ENCODE measurements at regions not wholly inside any gene's neighbourhood (a gene's known extent, or its start where the extent isn't known, plus 50 kb on each side); places are given as distances from the start of the nearest gene placed in this dataset.

- ATAC-seq (no peak), DNase-seq (no peak)
- Histone ChIP-seq H3K4me1 (ENCODE audit: control insufficient read depth, insufficient read depth, low read length) (no peaks in the 10 kb centered on the region), H3K27me3 (ENCODE audit: control insufficient read depth, insufficient read depth, low read length) (no peaks in the 10 kb centered on the region), H3K36me3 (ENCODE audit: control insufficient read depth, insufficient read depth, low read length) (no peaks in the 10 kb centered on the region), H3K9me3 (ENCODE audit: control insufficient read depth, insufficient read depth, low read length) (no peaks in the 10 kb centered on the region), H3K4me3 (ENCODE audit: low read length) (no peak overlapping the region), H3K27ac (ENCODE audit: low read length) (no peak overlapping the region)
- no peak for TF ChIP-seq CTCF (IDR thresholded peaks at IDR 0.05)
- no peaks in the 10 kb centered on the region for H3K9me3 Mint-ChIP-seq
- peaks cover 0 to 5% of the 10 kb centered on the region in 2 donors for H3K4me1 Mint-ChIP-seq
- intact Hi-C loops (cut with micrococcal nuclease) = no loop called here
- H3K27me3 Mint-ChIP-seq (ENCODE audit: low read depth in 2 of 2) = no peaks in the 10 kb centered on the region
- no peaks in the 10 kb centered on the region for H3K36me3 Mint-ChIP-seq
- H3K4me3 Mint-ChIP-seq = no peak overlapping the region
- no peak overlapping the region for H3K27ac Mint-ChIP-seq
- WGBS (ENCODE audit: insufficient coverage) = 64% methylated on average over 4 of the region's 4 CpGs
Observed at GRCh38 chr13:107202371-107203023, 634.6 kb upstream of the ARGLU1 start.

- Histone ChIP-seq H3K27ac (ENCODE audit: low read length) (no peak overlapping the region), H3K27me3 (ENCODE audit: control insufficient read depth, insufficient read depth, low read length) (no peaks in the 10 kb centered on the region), H3K4me1 (ENCODE audit: control insufficient read depth, insufficient read depth, low read length) (no peaks in the 10 kb centered on the region), H3K36me3 (ENCODE audit: control insufficient read depth, insufficient read depth, low read length) (no peaks in the 10 kb centered on the region), H3K9me3 (ENCODE audit: control insufficient read depth, insufficient read depth, low read length) (no peaks in the 10 kb centered on the region), H3K4me3 (ENCODE audit: low read length) (no peak overlapping the region)
- DNase-seq = no peak
- no peak overlapping the region for H3K27ac Mint-ChIP-seq
- no peak for ATAC-seq
- no peaks in the 10 kb centered on the region for H3K36me3 Mint-ChIP-seq
- WGBS (ENCODE audit: insufficient coverage) = 94% methylated on average over 6 of the region's 6 CpGs
- TF ChIP-seq CTCF (IDR thresholded peaks at IDR 0.05) = no peak
- H3K4me1 Mint-ChIP-seq = peaks cover 0 to 5% of the 10 kb centered on the region in 2 donors
- intact Hi-C loops (cut with micrococcal nuclease) = no loop called here
- H3K27me3 Mint-ChIP-seq (ENCODE audit: low read depth in 2 of 2) = no peaks in the 10 kb centered on the region
- H3K9me3 Mint-ChIP-seq = peaks cover 3 to 7% of the 10 kb centered on the region in 2 donors
- H3K4me3 Mint-ChIP-seq = no peak overlapping the region
Observed at GRCh38 chr13:107200491-107200890, 632.6 kb upstream of the ARGLU1 start.

- no peaks in the 10 kb centered on the region for H3K36me3 Mint-ChIP-seq
- no peak overlapping the region for H3K4me3 Mint-ChIP-seq
- WGBS (ENCODE audit: insufficient coverage) = 83% methylated on average over 7 of the region's 7 CpGs
- no peak for TF ChIP-seq CTCF (IDR thresholded peaks at IDR 0.05)
- H3K27me3 Mint-ChIP-seq (ENCODE audit: low read depth in 2 of 2) = no peaks in the 10 kb centered on the region
- Histone ChIP-seq H3K9me3 (ENCODE audit: control insufficient read depth, insufficient read depth, low read length) (no peaks in the 10 kb centered on the region), H3K27ac (ENCODE audit: low read length) (no peak overlapping the region), H3K4me3 (ENCODE audit: low read length) (no peak overlapping the region), H3K36me3 (ENCODE audit: control insufficient read depth, insufficient read depth, low read length) (no peaks in the 10 kb centered on the region), H3K4me1 (ENCODE audit: control insufficient read depth, insufficient read depth, low read length) (no peaks in the 10 kb centered on the region), H3K27me3 (ENCODE audit: control insufficient read depth, insufficient read depth, low read length) (no peaks in the 10 kb centered on the region)
- peaks cover 8 to 9% of the 10 kb centered on the region in 2 donors for H3K9me3 Mint-ChIP-seq
- no peaks in the 10 kb centered on the region for H3K4me1 Mint-ChIP-seq
- no peak overlapping the region for H3K27ac Mint-ChIP-seq
- DNase-seq (no peak), ATAC-seq (no peak)
- intact Hi-C loops (cut with micrococcal nuclease) = no loop called here
Observed at GRCh38 chr13:107192289-107192688, 624.4 kb upstream of the ARGLU1 start.

- Mint-ChIP-seq H3K36me3 (no peaks in the 10 kb centered on the region), H3K27me3 (ENCODE audit: low read depth in 2 of 2) (no peaks in the 10 kb centered on the region), H3K27ac (no peak overlapping the region), H3K4me1 (no peaks in the 10 kb centered on the region), H3K9me3 (peaks cover 9% of the 10 kb centered on the region in 2 donors), H3K4me3 (no peak overlapping the region)
- TF ChIP-seq CTCF (IDR thresholded peaks at IDR 0.05) = no peak
- H3K4me3 ChIP-seq (ENCODE audit: low read length) = no peak overlapping the region
- DNase-seq = no peak
- no peaks in the 10 kb centered on the region for H3K36me3 ChIP-seq (ENCODE audit: control insufficient read depth, insufficient read depth, low read length)
- no peaks in the 10 kb centered on the region for H3K4me1 ChIP-seq (ENCODE audit: control insufficient read depth, insufficient read depth, low read length)
- intact Hi-C loops (cut with micrococcal nuclease) = no loop called here
- 91% methylated on average over 1 of the region's 1 CpG for WGBS (ENCODE audit: insufficient coverage)
- no peak overlapping the region for H3K27ac ChIP-seq (ENCODE audit: low read length)
- H3K27me3 ChIP-seq (ENCODE audit: control insufficient read depth, insufficient read depth, low read length) = no peaks in the 10 kb centered on the region
- ATAC-seq = no peak
- no peaks in the 10 kb centered on the region for H3K9me3 ChIP-seq (ENCODE audit: control insufficient read depth, insufficient read depth, low read length)
Observed at GRCh38 chr13:107190065-107190464, 622.1 kb upstream of the ARGLU1 start.

All from natural killer cell (primary cell).